H1 (cell line): ENCODE measurements at regions not wholly inside any gene's neighbourhood (a gene's known extent, or its start where the extent isn't known, plus 50 kb on each side); places are given as distances from the start of the nearest gene placed in this dataset.

Source experiments
- EP300 ChIP-seq, 2 experiments: IDR thresholded peaks; 1 replicate in 1 of 2; 2 replicates in 1 of 2; pipeline ENCODE4 v1.6.1; 2011 to 2012; ENCODE audit warnings: low read depth in 2 of 2, low read length in 2 of 2, mild to moderate bottlenecking in 2 of 2, borderline replicate concordance in 1 of 2, inconsistent platforms in 1 of 2, moderate library complexity in 1 of 2

DNA sequence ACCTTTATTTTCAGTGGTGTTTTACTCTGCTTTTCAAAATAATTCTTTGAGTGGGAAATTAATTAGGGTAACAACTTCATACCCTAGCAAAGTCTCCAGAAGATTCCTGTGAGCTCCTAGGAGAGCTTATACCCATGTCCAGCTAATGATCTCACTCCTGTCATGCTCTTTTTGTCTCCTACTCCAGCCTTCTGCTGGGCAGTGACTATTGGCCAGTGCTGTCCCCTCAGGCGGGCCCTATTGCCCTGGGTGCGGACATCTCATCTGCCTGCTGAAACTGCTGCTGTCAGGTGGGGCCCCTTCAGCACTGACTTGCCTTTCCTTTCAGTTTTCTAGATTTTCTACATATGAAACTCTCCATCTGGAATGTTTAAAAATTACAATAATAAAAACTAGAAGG is 80.3 kb downstream of the EBLN1 start (continued):
- TF ChIP-seq EP300 (IDR thresholded peaks at IDR 0.05; ENCODE audit: borderline replicate concordance in 1 of 2, low read depth in 2 of 2, low read length in 2 of 2): no peak
